ENCODE measurements at regions not wholly inside any gene's neighbourhood (a gene's known extent, or its start where the extent isn't known, plus 50 kb on each side); places are given as distances from the start of the nearest gene placed in this dataset.
"Not testable (repeated sequence)": the region's sequence is repeated elsewhere in the genome, so short reads cannot be mapped to it uniquely, and the experiment has no call there.

- intact Hi-C loops (cut with DNase I), result no loop called here
- Histone ChIP-seq H3K27me3 (no peaks in the 10 kb centered on the region), H3K36me3 (no peaks in the 10 kb centered on the region), H3K9me3 (no peaks in the 10 kb centered on the region), H3K4me3 (no peak overlapping the region), H3K4me1 (no peaks in the 10 kb centered on the region), H3K27ac (no peak overlapping the region)
- DNase-seq, result peak in 1 of 6 donors; percentile 5
- ATAC-seq, result no peak
- TF ChIP-seq CTCF (IDR thresholded peaks at IDR 0.05), result no peak
- FAIRE-seq, result no peak
These were observed 204.6 kb downstream of the COX18 start for GRCh38 chr4:72864898-72865297.

GRCh38 chr4:72864277-72864676 is 205.2 kb downstream of the COX18 start:
- H3K4me1 ChIP-seq; ATAC-seq; FAIRE-seq; H3K4me3 ChIP-seq; DNase-seq; intact Hi-C loops (cut with DNase I); H3K27ac ChIP-seq; H3K36me3 ChIP-seq; H3K27me3 ChIP-seq; H3K9me3 ChIP-seq: not testable (repeated sequence)
- WGBS, 2 donors, result 72 to 85% methylated on average over 1 of the region's 1 CpG

GRCh38 chr4:72860766-72861165 is 208.8 kb downstream of the COX18 start:
- FAIRE-seq (no peak), ATAC-seq (no peak), DNase-seq (no peak)
- H3K36me3 ChIP-seq, result no peaks in the 10 kb centered on the region
- no peak for TF ChIP-seq CTCF (IDR thresholded peaks at IDR 0.05)
- no peaks in the 10 kb centered on the region for H3K27me3 ChIP-seq
- H3K4me1 ChIP-seq, result no peaks in the 10 kb centered on the region
- H3K27ac ChIP-seq, result no peak overlapping the region
- H3K9me3 ChIP-seq, result no peaks in the 10 kb centered on the region
- no peak overlapping the region for H3K4me3 ChIP-seq
- intact Hi-C loops (cut with DNase I), result no loop called here

- H3K27ac ChIP-seq, result no peak overlapping the region
- ATAC-seq, result no peak
- FAIRE-seq, result no peak
- no peaks in the 10 kb centered on the region for H3K36me3 ChIP-seq
- intact Hi-C loops (cut with DNase I), result no loop called here
- no peaks in the 10 kb centered on the region for H3K27me3 ChIP-seq
- no peaks in the 10 kb centered on the region for H3K4me1 ChIP-seq
- DNase-seq, result no peak
- no peak overlapping the region for H3K4me3 ChIP-seq
- WGBS, 2 donors, result 57 to 68% methylated on average over 4 of the region's 4 CpGs
- no peaks in the 10 kb centered on the region for H3K9me3 ChIP-seq
- TF ChIP-seq CTCF (IDR thresholded peaks at IDR 0.05), result no peak
These were observed 211.2 kb downstream of the COX18 start for GRCh38 chr4:72858328-72858727.

- FAIRE-seq (no peak), ATAC-seq (no peak), DNase-seq (no peak)
- Histone ChIP-seq H3K27ac (no peak overlapping the region), H3K4me3 (no peak overlapping the region), H3K4me1 (no peaks in the 10 kb centered on the region), H3K9me3 (no peaks in the 10 kb centered on the region), H3K36me3 (no peaks in the 10 kb centered on the region), H3K27me3 (no peaks in the 10 kb centered on the region)
- intact Hi-C loops (cut with DNase I), result no loop called here
- WGBS, 2 donors, result 29 to 46% methylated on average over 2 of the region's 2 CpGs
- TF ChIP-seq CTCF (IDR thresholded peaks at IDR 0.05), result no peak
These were observed 211.7 kb downstream of the COX18 start for GRCh38 chr4:72857787-72858186.

- Histone ChIP-seq H3K36me3 (no peaks in the 10 kb centered on the region), H3K27me3 (no peaks in the 10 kb centered on the region), H3K4me1 (no peaks in the 10 kb centered on the region), H3K27ac (no peak overlapping the region), H3K9me3 (no peaks in the 10 kb centered on the region), H3K4me3 (no peak overlapping the region)
- WGBS, 2 donors, result 62 to 63% methylated on average over 1 of the region's 1 CpG
- no peak for DNase-seq
- no peak for FAIRE-seq
- no peak for ATAC-seq
- no peak for TF ChIP-seq CTCF (IDR thresholded peaks at IDR 0.05)
- intact Hi-C loops (cut with DNase I), result no loop called here
These were observed 212.3 kb downstream of the COX18 start for GRCh38 chr4:72857216-72857615.

Data from pancreas (tissue), 10 donors.